Neural cell (in vitro differentiated cells): ENCODE measurements at regions not wholly inside any gene's neighbourhood (a gene's known extent, or its start where the extent isn't known, plus 50 kb on each side); places are given as distances from the start of the nearest gene placed in this dataset.
A peak's percentile ranks its signal among the peaks of the same experiment; 100 is the strongest.

Source experiments
- POLR2AphosphoS5 ChIP-seq: IDR thresholded peaks from 2 replicates; pipeline ENCODE4 v1.6.1; 2012
- RAD21 ChIP-seq: fragments of 450-650 bp; conservative IDR thresholded peaks from 2 replicates; pipeline ENCODE4 v1.6.1; 2014; ENCODE audit warnings: antibody characterized with exemption, mild to moderate bottlenecking, moderate library complexity
- TF ChIP-seq, protein P1 (sequence below): fragments of 450-650 bp; IDR thresholded peaks from 2 replicates; pipeline ENCODE4 v1.5.1; 2014; ENCODE audit warnings: antibody characterized with exemption, mild to moderate bottlenecking, moderate library complexity; ENCODE audit not compliant: poor library complexity, severe bottlenecking

- TF ChIP-seq, protein P1, sequence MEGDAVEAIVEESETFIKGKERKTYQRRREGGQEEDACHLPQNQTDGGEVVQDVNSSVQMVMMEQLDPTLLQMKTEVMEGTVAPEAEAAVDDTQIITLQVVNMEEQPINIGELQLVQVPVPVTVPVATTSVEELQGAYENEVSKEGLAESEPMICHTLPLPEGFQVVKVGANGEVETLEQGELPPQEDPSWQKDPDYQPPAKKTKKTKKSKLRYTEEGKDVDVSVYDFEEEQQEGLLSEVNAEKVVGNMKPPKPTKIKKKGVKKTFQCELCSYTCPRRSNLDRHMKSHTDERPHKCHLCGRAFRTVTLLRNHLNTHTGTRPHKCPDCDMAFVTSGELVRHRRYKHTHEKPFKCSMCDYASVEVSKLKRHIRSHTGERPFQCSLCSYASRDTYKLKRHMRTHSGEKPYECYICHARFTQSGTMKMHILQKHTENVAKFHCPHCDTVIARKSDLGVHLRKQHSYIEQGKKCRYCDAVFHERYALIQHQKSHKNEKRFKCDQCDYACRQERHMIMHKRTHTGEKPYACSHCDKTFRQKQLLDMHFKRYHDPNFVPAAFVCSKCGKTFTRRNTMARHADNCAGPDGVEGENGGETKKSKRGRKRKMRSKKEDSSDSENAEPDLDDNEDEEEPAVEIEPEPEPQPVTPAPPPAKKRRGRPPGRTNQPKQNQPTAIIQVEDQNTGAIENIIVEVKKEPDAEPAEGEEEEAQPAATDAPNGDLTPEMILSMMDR = no peak
- TF ChIP-seq RAD21 (no peak), POLR2AphosphoS5 (peak; percentile 12)
Measured at GRCh38 chr11:91244912-91245311, 979.7 kb upstream of the FAT3 start.
